SH-SY5Y (cell line): ENCODE measurements at regions not wholly inside any gene's neighbourhood (a gene's known extent, or its start where the extent isn't known, plus 50 kb on each side); places are given as distances from the start of the nearest gene placed in this dataset.

ENCODE experiments used
- GATA2 ChIP-seq: IDR thresholded peaks from 2 replicates; pipeline ENCODE4 v1.6.1; 2011; ENCODE audit warnings: mild to moderate bottlenecking, low read depth, low read length
- GATA3 ChIP-seq: IDR thresholded peaks from 2 replicates; pipeline ENCODE4 v1.6.1; 2011; ENCODE audit warnings: low read depth, mild to moderate bottlenecking, low read length, moderate library complexity

DNA sequence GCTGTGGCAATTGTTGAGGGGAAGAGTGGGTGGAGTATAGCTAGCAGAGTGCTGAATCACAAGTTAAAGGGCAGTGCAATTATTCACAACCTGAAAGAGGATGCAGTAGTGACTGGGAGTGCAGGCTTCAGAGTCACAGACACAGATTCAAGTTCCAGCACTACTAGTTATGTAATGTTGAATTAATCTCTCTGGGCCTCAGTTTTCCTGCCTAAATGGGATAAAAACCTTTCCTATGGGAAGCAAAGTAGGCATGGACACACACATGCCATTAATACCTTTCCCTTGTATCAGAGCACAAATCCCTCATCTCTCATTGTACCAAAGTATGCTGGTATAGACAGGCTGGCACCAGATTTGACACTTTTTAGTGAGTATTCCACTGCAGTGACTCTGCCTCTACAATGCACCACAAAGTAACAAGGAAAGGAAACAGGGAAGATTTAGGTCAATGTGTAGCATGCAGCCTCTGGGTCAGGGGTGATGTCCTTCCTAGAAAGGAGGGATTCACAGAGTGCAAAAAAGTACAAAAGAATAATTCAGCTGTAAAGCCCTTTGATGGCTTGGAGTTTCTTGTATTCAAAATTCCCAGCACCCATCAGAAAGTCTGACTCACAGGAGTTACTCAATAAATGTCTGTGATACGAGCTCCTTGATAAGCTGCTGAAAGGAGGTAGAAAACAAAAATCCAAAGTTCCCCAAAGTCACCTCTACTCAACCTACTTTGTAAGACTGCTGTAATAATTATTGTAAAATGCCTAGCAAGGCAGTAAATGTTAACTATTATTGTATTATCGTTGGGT, 507.5 kb upstream of the TGFBR2 start:
- TF ChIP-seq GATA2 (no peak), GATA3 (no peak)

DNA sequence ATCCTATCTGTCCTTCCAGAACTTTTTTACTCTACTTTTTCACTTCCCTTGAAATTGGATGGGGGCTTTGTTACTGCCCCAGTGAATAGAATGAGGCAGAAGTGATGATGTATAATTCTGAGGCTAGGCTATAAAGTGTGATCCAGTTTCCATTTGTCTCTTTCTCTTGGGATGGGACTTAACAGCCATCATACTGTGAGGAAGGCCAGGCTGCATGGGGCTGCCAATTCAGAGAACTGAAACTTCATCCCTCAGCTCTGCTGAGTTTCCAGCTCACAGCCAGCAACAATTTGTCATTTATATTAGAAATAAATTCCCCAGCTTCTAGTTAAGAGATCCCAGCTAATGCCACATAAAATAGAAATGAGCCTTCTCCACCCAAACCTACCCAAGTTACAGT, 504.0 kb upstream of the TGFBR2 start:
- TF ChIP-seq GATA3 (no peak), GATA2 (no peak)

DNA sequence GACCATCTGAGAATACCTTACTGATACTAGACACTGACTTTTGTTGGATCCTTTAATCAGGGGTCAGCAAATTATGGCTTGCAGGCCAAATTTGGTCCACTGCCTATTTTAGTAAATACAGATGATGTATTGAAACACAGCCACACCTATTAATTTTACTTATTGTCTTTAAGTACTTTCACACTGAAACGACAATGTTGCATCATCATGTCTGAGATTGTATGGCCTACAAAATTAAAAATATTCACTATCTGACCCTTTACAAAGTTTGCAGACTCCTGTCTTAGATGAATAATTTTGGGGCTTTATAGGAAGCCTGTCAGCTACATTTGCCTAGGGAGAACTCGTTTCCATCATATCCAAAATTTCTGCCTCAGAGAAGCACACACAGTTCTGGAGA, 503.2 kb upstream of the TGFBR2 start:
- no peak for TF ChIP-seq GATA3
- no peak for TF ChIP-seq GATA2

DNA sequence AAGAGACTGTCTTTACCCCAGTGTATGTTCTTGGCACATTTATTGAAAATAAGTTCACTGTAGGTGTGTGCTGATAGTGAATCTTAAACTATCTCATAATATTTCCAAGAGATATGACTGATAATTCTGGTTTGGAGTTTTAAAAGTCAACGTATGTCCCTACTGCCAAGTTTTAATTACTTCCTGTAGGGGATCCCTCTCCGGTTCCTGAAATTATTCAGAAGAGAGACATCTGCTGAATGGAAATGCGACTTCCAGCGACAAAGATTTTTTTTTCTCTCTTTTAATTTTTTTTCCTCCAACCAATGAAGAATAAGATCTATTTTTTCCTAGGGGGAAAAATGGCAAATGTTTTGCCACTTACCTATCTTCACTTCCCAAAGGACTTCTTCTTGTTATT, 498.9 kb upstream of the TGFBR2 start:
- TF ChIP-seq GATA2 = no peak
- TF ChIP-seq GATA3 = no peak

DNA sequence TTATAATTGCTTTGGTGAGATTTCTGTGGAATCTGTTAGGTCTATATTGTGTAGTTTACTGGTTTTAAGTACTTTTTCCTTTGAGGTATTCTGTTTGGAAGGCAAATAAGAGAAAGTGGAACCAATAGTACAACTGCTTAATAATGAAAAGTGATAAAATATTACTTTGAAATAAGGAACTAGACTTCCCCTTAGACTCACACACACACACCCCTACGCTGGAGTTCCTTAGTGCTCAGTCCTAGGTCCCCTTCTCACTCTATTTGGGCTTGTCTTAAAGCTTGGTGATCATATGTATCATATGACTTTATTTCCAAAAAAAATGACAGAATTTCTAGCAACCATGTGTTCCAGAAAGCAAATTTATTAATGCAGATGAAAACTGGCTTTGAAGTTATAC, 494.0 kb upstream of the TGFBR2 start:
- TF ChIP-seq GATA3 (no peak), GATA2 (no peak)

DNA sequence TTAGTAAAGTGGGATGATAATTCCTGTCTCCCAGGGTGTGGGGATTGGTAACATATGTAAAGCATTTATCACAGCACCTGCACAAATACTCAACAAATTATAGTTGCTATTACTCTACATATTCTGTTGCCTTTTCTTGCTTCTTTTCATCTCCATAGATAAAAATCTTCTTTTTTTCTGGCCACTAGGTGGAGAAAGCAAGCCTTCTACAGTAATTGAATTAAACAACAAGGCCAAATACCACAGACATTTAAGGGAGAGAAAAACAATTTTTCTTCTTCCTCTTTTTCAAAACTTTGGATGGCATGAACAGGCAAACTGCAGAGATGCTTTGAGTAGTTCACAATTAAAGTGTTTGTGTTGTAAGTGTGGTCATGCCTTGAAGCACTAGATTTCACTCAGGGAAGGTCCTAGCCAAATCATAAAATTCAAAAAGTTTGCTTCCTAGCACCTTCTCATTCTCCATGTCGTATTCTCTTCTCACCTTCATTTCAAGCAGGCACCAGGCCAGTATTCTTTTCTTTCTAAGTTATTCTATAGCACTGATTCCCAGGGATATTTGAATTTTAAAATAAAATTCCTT, 493.4 kb upstream of the TGFBR2 start:
- TF ChIP-seq GATA2 (no peak), GATA3 (peak; percentile 18; the same call in 1 of the 2 replicates)

DNA sequence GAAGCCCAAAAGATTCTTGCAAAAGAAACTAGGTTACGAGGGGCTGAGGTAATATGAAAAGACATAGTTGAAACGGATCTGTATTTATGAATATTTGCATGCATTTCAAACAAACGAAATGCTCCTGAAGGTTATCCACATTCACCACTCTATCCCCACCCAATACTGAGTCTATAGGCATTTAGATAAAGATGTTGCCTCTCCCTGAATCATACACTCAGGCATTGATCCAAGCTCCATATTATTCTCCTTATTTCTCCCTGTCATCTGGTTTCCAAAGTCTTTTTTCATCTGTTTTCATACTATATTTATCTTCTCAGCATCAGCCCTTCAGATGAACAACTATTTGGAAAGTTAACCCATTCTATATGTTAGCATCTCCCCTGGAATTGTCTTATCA, 492.5 kb upstream of the TGFBR2 start:
- TF ChIP-seq GATA3 = no peak
- no peak for TF ChIP-seq GATA2

DNA sequence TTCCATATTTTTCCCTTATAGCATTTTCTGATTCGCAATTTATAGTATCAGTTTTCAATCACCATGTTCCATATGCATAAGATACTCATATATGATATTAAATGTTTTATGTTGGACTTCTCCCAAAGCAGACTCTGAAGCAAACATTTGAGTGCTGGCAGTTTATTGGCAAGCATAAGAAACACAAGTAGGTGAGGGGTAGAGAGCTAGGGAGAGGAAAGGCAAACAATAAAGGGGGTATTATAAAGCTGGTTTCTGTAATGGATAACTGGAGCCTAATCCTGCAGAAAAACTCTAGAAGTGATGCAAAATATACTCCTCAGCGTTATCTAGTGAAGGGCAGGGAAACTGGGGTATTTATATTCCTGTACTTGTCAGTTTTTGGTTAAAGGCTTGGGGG, 491.5 kb upstream of the TGFBR2 start:
- no peak for TF ChIP-seq GATA3
- TF ChIP-seq GATA2 = no peak

DNA sequence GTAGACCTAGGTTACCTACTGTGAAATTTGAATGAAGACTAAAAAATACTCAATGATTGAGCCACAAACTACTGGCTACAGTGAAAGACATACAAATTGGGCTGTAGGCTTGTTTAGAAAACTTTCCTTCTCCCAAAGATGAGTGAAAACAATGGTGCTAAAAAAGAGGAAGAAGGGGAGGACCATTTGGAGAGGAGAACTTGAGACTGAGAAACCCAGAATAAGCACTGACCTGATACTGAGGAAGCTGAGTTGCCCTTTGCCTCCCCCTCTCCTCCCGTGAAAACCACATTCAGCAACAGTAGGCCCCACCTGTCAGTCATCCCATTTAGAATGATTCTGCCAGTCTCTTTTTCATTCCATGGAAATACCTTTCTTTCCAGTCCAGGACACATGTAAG, 484.0 kb upstream of the TGFBR2 start:
- TF ChIP-seq GATA2 (no peak), GATA3 (no peak)

DNA sequence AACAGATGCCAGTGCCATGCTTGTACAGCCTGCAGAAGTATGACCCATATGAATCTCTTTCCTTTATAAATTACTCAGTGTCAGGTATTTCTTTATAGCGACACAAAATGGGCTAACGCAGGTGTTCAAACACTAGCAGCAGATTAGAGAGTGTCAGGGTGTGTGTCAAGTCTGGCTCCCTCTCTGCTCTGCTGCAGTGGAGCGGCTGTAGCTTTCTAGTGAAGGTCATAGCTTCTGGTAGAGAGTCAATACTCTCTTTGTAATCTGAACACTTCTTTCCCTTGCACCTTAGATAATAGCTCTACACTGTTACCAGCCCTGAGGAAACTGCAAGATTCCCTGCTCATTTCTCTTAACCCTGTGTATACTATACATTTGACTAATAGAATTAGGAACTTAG, 483.2 kb upstream of the TGFBR2 start:
- TF ChIP-seq GATA2 (no peak), GATA3 (no peak)

DNA sequence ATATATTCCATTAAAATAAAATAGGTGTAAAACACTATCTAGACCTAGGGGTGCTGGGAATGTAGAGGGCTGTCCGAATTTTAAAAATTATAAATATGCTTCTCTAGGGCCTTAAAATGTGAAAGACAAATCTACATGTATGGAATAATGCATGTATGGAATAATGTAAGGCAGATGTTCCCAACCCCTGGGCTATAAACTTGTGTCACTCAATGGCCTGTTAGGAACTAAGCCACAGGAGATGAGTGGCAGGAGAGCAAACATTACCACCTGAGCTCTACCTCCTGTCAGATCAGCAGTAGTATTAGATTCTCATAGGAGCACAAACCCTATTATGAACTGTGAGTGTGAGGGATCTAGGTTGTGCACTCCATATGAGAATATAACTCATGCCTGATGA, 482.6 kb upstream of the TGFBR2 start:
- TF ChIP-seq GATA3 (no peak), GATA2 (no peak)

DNA sequence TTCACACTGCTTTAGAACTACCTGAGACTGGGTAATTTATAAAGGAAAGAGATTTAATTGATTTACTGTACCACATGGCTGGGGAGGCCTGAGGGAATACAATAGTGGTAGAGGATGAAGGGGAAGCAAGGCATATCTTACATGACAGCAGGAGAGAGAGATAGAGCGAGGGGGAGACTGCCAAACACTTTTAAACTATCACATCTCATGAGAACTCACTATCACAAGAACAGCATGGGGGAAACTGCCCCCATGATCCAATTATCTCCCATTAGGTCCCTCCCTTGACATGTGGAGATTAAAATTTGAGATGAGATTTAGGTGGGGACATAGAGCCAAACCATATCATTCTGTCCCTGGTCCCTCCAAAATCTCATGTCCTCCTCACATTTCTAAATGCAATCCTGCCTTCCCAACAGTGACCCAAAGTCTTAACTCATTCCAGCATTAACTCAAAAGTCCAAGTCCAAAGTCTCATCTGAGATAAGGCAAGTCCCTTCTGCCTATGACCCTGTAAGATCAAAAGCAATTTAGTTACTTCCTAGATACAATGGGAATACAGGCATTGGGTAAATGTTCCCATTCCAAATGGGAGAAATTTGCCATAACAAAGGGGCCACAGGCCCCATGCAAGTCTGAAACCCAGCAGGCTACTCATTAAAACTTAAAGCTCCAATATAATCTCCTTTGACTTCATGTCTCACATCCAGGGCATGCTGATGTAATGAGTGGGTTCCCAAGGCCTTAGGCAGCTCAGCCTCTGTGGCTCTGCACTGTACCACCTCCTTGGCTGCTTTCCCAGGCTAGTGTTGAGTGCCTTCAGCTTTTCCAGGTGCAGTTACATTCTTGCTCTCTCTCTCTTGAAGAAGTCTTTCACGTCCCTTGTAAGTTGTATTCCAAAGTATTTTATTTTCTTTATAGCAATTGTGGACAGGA, 481.7 kb upstream of the TGFBR2 start:
- TF ChIP-seq GATA2 (no peak), GATA3 (no peak)

DNA sequence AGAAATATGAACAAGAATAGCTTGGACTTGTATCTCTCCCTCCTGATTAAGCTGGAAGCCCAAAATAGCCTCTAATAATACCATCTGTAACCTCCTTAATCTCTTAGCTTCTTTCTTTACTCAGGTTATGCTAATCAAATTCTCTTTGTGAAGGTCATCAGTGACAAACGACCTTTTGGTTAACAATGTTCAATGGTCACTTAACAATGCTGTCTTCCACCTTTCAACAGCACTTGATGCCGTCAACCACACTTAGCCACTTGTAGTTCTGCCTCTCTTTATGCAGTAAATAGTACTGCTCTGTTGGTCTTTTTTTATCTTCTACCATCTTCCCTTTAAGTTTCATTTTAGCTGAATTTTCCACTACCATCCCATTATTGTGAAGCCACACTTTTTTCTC, 476.6 kb upstream of the TGFBR2 start:
- TF ChIP-seq GATA3 (no peak), GATA2 (no peak)

DNA sequence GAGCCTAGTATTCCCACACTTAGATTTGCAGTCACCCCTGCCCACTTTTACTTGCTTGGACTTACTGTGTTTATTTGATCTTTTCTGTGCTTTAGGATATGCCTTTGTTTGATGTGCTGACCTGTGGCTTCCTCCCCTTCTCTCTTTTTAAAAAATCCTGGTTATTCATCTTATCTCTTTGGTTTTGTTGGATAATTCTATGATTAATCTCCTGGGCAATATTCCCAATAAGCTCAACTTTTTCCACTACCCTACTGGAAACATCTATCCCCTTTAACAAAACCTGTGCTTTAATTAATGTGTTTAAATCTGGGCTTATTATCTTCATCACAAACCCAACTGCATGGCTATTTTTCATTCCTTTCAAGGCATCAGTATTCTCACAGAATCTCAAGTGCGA, 476.0 kb upstream of the TGFBR2 start:
- TF ChIP-seq GATA3 (no peak), GATA2 (no peak)

DNA sequence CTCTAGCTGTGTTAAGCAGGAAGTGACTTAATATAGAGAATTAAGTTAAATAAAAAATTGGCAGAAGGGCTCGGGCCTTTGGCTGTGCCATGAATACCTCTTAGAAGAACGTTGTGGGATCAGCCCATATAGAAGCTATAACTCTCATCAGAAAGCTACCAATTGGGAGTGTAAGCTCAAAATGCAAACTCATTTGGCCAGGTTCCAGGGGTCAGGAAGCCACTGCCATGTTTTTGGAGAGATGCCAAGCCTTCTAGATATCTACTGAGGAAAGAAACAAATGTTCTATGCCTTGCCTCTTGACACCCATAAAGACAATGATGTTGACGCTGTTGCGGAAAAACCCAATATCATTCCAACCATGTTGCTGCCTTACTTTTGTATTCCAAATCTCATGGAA, 475.2 kb upstream of the TGFBR2 start:
- no peak for TF ChIP-seq GATA3
- TF ChIP-seq GATA2 = no peak
